NCI-H1105 treated with DMSO at 0.1 percent for 48 hours (cell line): ENCODE measurements at regions not wholly inside any gene's neighbourhood (a gene's known extent, or its start where the extent isn't known, plus 50 kb on each side); places are given as distances from the start of the nearest gene placed in this dataset.

Experiments used
- DNase-seq: peaks from one replicate; lab custom pipeline; 2025; lab: John Stamatoyannopoulos, UW

- DNase-seq = no peak
These were observed 116.8 kb downstream of the OR13A1 start for GRCh38 chr10:45198486-45199204.

- DNase-seq = no peak
These were observed 116.1 kb downstream of the OR13A1 start for GRCh38 chr10:45199205-45199740.

- DNase-seq = no peak
These were observed 114.1 kb downstream of the OR13A1 start for GRCh38 chr10:45201271-45201670.

GRCh38 chr10:45202242-45202641, 113.2 kb downstream of the OR13A1 start:
- DNase-seq = no peak

GRCh38 chr10:45204954-45205775, 110.2 kb downstream of the OR13A1 start:
- DNase-seq = no peak

GRCh38 chr10:45209888-45210287, 105.5 kb downstream of the OR13A1 start:
- DNase-seq = no peak

- no peak for DNase-seq
These were observed 103.8 kb downstream of the OR13A1 start for GRCh38 chr10:45211576-45211975.

GRCh38 chr10:45219416-45219815, 96.0 kb downstream of the OR13A1 start:
- DNase-seq = no peak

- DNase-seq = no peak
These were observed 94.5 kb downstream of the OR13A1 start for GRCh38 chr10:45220931-45221330.

GRCh38 chr10:45224219-45224841, 91.1 kb downstream of the OR13A1 start:
- no peak for DNase-seq

- no peak for DNase-seq
These were observed 88.4 kb downstream of the OR13A1 start for GRCh38 chr10:45227042-45227441.

- no peak for DNase-seq
These were observed 88.0 kb downstream of the OR13A1 start for GRCh38 chr10:45227456-45227855.

GRCh38 chr10:45229823-45230222, 85.6 kb downstream of the OR13A1 start:
- no peak for DNase-seq

GRCh38 chr10:45235260-45235769, 80.1 kb downstream of the OR13A1 start:
- DNase-seq = peak; percentile 31

GRCh38 chr10:45235798-45236220, 79.6 kb downstream of the OR13A1 start:
- DNase-seq = no peak

- DNase-seq = no peak
These were observed 76.5 kb downstream of the OR13A1 start for GRCh38 chr10:45238896-45239295.

GRCh38 chr10:45239642-45240041, 75.8 kb downstream of the OR13A1 start:
- no peak for DNase-seq

GRCh38 chr10:45241865-45242520, 73.4 kb downstream of the OR13A1 start:
- DNase-seq = no peak

GRCh38 chr10:45243261-45243660, 72.1 kb downstream of the OR13A1 start:
- no peak for DNase-seq

GRCh38 chr10:45246522-45246921, 68.9 kb downstream of the OR13A1 start:
- peak; percentile 13 for DNase-seq

GRCh38 chr10:45249978-45250693, 65.3 kb downstream of the OR13A1 start:
- DNase-seq = peak; percentile 70
